GM03348 (cell line): ENCODE measurements at regions not wholly inside any gene's neighbourhood (a gene's known extent, or its start where the extent isn't known, plus 50 kb on each side); places are given as distances from the start of the nearest gene placed in this dataset.

ENCODE experiments used
- DNase-seq: peaks from one replicate; pipeline ENCODE4 v3.0.0; 2012; ENCODE audit warnings: low spot score

- DNase-seq = peak; percentile 79
These were observed 61.1 kb upstream of the SLC22A16 start for GRCh38 chr6:110537208-110538123.

- peak; percentile 43 for DNase-seq
These were observed 58.5 kb upstream of the SLC22A16 start for GRCh38 chr6:110534731-110535492.

- no peak for DNase-seq
These were observed 56.0 kb upstream of the SLC22A16 start for GRCh38 chr6:110532431-110532830.

GRCh38 chr6:110530671-110531070 is 54.3 kb upstream of the SLC22A16 start:
- no peak for DNase-seq

GRCh38 chr6:110529907-110530306 is 53.5 kb upstream of the SLC22A16 start:
- no peak for DNase-seq

GRCh38 chr6:110529355-110529754 is 52.9 kb upstream of the SLC22A16 start:
- peak; percentile 28 for DNase-seq

- no peak for DNase-seq
These were observed 52.5 kb upstream of the SLC22A16 start for GRCh38 chr6:110528930-110529325.

GRCh38 chr6:110528101-110528929 is 51.9 kb upstream of the SLC22A16 start:
- DNase-seq = peak; percentile 68

- no peak for DNase-seq
These were observed 51.1 kb upstream of the SLC22A16 start for GRCh38 chr6:110527516-110527915.

- no peak for DNase-seq
These were observed 50.3 kb upstream of the SLC22A16 start for GRCh38 chr6:110526726-110527125.
